Loucy (cell line): ENCODE measurements at regions not wholly inside any gene's neighbourhood (a gene's known extent, or its start where the extent isn't known, plus 50 kb on each side); places are given as distances from the start of the nearest gene placed in this dataset.

Source experiments
- H2AFZ ChIP-seq: fragments of 200-600 bp; sonication (generic); 2 replicates; pipeline ENCODE4 v1.6.0; 2016; ENCODE audit warnings: antibody characterized with exemption, mild to moderate bottlenecking, low read length, moderate library complexity
- H3F3A ChIP-seq: fragments of 200-600 bp; 2 replicates; pipeline ENCODE4 v1.6.0; 2016; ENCODE audit warnings: antibody characterized with exemption, low read depth, mild to moderate bottlenecking
- H3K27me3 ChIP-seq: fragments of 200-600 bp; sonication (generic); 2 replicates; pipeline ENCODE4 v1.6.1; 2014; ENCODE audit warnings: low read length, mild to moderate bottlenecking; ENCODE audit not compliant: insufficient read depth, poor library complexity, severe bottlenecking
- H3K36me3 ChIP-seq: fragments of 200-600 bp; sonication (generic); 2 replicates; pipeline ENCODE4 v1.6.1; 2016; ENCODE audit warnings: low read length; ENCODE audit not compliant: insufficient read depth
- H3K4me1 ChIP-seq: fragments of 200-600 bp; sonication (generic); 2 replicates; pipeline ENCODE4 v1.5.1; 2014; ENCODE audit warnings: low read length, mild to moderate bottlenecking; ENCODE audit not compliant: insufficient read depth, poor library complexity, severe bottlenecking
- H3K4me2 ChIP-seq: fragments of 200-600 bp; sonication (generic); 2 replicates; pipeline ENCODE4 v1.6.0; 2014; ENCODE audit warnings: antibody characterized with exemption, low read length, low read depth, mild to moderate bottlenecking; ENCODE audit not compliant: poor library complexity, severe bottlenecking
- H3K4me3 ChIP-seq: fragments of 200-600 bp; sonication (generic); 2 replicates; pipeline ENCODE4 v1.5.1; 2014; ENCODE audit warnings: low read length, mild to moderate bottlenecking, mixed read lengths; ENCODE audit not compliant: poor library complexity, severe bottlenecking
- H3K79me2 ChIP-seq: fragments of 200-600 bp; sonication (generic); 2 replicates; pipeline ENCODE4 v1.6.1; 2014; ENCODE audit warnings: low read length; ENCODE audit not compliant: insufficient read depth
- H3K9ac ChIP-seq: fragments of 200-600 bp; sonication (generic); 2 replicates; pipeline ENCODE4 v1.6.0; 2014; ENCODE audit warnings: mild to moderate bottlenecking, low read depth, low read length, moderate library complexity; ENCODE audit not compliant: poor library complexity, severe bottlenecking
- H3K9me2 ChIP-seq: fragments of 200-600 bp; sonication (generic); replicated peaks from 2 replicates; pipeline ENCODE4 v1.6.1; 2016; ENCODE audit warnings: low read depth, low read length, mixed read lengths
- H3K9me3 ChIP-seq: fragments of 200-600 bp; sonication (generic); 2 replicates; pipeline ENCODE4 v1.6.1; 2014; ENCODE audit warnings: mild to moderate bottlenecking, antibody characterized with exemption, low read length, low read depth; ENCODE audit not compliant: insufficient read depth
- H4K20me1 ChIP-seq: fragments of 200-600 bp; sonication (generic); 2 replicates; pipeline ENCODE4 v1.6.0; 2014; ENCODE audit warnings: antibody characterized with exemption, low read length, mild to moderate bottlenecking; ENCODE audit not compliant: insufficient read depth, poor library complexity, severe bottlenecking
- EZH2phosphoT487 ChIP-seq: fragments of 200-600 bp; IDR thresholded peaks from 2 replicates; pipeline ENCODE4 v1.6.1; 2018; ENCODE audit warnings: antibody characterized with exemption, mild to moderate bottlenecking, moderate library complexity, borderline replicate concordance
- TF ChIP-seq, protein P1 (sequence below): fragments of 200-600 bp; sonication (generic); conservative IDR thresholded peaks from 2 replicates; pipeline ENCODE4 v1.5.1; 2014; ENCODE audit warnings: mild to moderate bottlenecking, antibody characterized with exemption, low read length

DNA sequence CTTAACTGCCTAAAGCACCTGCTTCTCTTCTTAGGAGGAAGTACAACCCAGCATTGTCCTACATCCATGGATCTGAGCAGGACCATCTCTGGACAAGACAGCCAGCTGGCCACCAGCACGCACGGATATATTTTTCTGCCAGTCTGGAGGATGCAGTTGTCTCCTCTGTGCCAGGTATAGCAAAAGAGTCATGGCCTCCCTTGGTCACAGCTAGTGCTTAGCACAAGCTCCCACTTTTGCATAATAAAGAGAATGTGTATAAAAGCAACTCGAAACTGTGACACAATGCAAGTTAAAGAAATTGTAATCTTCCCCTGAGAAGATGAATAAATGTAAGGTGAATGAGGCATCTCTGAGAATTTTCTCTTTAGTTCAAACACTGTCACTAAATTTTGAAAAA, 267.8 kb upstream of the MANEA start:
- Histone ChIP-seq H3K4me2 (no peak overlapping the region), H3K36me3 (no peaks in the 10 kb centered on the region), H3K9me2 (no peaks in the 10 kb centered on the region), H4K20me1 (no peaks in the 10 kb centered on the region), H3K4me3 (no peak overlapping the region), H3K9me3 (no peaks in the 10 kb centered on the region), H3K79me2 (no peaks in the 10 kb centered on the region), H3K27me3 (no peaks in the 10 kb centered on the region), H3K4me1 (no peaks in the 10 kb centered on the region), H3F3A (no peaks in the 10 kb centered on the region), H2AFZ (no peak overlapping the region), H3K9ac (no peak overlapping the region)
- no peak for TF ChIP-seq EZH2phosphoT487
- TF ChIP-seq, protein P1, sequence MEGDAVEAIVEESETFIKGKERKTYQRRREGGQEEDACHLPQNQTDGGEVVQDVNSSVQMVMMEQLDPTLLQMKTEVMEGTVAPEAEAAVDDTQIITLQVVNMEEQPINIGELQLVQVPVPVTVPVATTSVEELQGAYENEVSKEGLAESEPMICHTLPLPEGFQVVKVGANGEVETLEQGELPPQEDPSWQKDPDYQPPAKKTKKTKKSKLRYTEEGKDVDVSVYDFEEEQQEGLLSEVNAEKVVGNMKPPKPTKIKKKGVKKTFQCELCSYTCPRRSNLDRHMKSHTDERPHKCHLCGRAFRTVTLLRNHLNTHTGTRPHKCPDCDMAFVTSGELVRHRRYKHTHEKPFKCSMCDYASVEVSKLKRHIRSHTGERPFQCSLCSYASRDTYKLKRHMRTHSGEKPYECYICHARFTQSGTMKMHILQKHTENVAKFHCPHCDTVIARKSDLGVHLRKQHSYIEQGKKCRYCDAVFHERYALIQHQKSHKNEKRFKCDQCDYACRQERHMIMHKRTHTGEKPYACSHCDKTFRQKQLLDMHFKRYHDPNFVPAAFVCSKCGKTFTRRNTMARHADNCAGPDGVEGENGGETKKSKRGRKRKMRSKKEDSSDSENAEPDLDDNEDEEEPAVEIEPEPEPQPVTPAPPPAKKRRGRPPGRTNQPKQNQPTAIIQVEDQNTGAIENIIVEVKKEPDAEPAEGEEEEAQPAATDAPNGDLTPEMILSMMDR = no peak

GRCh38 chr6:95318137-95318536, 259.2 kb upstream of the MANEA start:
- Histone ChIP-seq H3K4me2 (no peak overlapping the region), H3K36me3 (no peaks in the 10 kb centered on the region), H3K9ac (no peak overlapping the region), H3K27me3 (no peaks in the 10 kb centered on the region), H3K9me3 (no peaks in the 10 kb centered on the region), H2AFZ (no peak overlapping the region), H4K20me1 (no peaks in the 10 kb centered on the region), H3F3A (no peaks in the 10 kb centered on the region), H3K4me3 (no peak overlapping the region), H3K9me2 (no peaks in the 10 kb centered on the region), H3K79me2 (no peaks in the 10 kb centered on the region), H3K4me1 (no peaks in the 10 kb centered on the region)
- no peak for TF ChIP-seq EZH2phosphoT487
- TF ChIP-seq, protein P1 = no peak

DNA sequence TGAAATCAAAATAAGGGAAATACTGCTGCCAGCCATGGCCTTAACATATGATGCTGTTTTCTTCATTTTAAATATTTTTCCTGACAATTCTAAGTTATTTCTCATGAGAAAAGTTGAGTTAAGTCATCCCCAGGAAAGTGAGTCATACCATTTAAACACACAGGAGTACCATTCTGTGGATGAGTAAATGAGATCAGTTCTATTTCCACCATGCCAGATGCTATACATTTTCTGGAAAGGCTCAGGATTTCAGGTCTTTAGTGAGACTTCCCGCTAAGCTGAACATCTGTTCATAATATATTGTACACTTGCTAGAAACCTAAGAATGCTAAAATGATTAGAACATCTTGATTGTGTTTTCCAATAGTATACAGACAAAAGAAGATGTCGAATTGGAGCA, 256.2 kb upstream of the MANEA start:
- no peak overlapping the region for H2AFZ ChIP-seq
- H3K79me2 ChIP-seq = no peaks in the 10 kb centered on the region
- H3K27me3 ChIP-seq = no peaks in the 10 kb centered on the region
- H3K4me1 ChIP-seq = no peaks in the 10 kb centered on the region
- H3F3A ChIP-seq = no peaks in the 10 kb centered on the region
- H3K9ac ChIP-seq = no peak overlapping the region
- no peak overlapping the region for H3K4me3 ChIP-seq
- H4K20me1 ChIP-seq = no peaks in the 10 kb centered on the region
- no peaks in the 10 kb centered on the region for H3K9me2 ChIP-seq
- no peaks in the 10 kb centered on the region for H3K9me3 ChIP-seq
- H3K36me3 ChIP-seq = no peaks in the 10 kb centered on the region
- no peak for TF ChIP-seq EZH2phosphoT487
- TF ChIP-seq, protein P1 = no peak
- no peak overlapping the region for H3K4me2 ChIP-seq
